ENCODE measurements at regions not wholly inside any gene's neighbourhood (a gene's known extent, or its start where the extent isn't known, plus 50 kb on each side); places are given as distances from the start of the nearest gene placed in this dataset.

GRCh38 chr13:78460176-78460575, 143.2 kb downstream of the POU4F1 start:
- H3K36me3 Mint-ChIP-seq (ENCODE audit: low read depth) = no peaks in the 10 kb centered on the region
- TF ChIP-seq CREB1 (CRISPR knock-in tag; IDR thresholded peaks at IDR 0.05; ENCODE audit: low read depth) = no peak
- TF ChIP-seq, protein P1, sequence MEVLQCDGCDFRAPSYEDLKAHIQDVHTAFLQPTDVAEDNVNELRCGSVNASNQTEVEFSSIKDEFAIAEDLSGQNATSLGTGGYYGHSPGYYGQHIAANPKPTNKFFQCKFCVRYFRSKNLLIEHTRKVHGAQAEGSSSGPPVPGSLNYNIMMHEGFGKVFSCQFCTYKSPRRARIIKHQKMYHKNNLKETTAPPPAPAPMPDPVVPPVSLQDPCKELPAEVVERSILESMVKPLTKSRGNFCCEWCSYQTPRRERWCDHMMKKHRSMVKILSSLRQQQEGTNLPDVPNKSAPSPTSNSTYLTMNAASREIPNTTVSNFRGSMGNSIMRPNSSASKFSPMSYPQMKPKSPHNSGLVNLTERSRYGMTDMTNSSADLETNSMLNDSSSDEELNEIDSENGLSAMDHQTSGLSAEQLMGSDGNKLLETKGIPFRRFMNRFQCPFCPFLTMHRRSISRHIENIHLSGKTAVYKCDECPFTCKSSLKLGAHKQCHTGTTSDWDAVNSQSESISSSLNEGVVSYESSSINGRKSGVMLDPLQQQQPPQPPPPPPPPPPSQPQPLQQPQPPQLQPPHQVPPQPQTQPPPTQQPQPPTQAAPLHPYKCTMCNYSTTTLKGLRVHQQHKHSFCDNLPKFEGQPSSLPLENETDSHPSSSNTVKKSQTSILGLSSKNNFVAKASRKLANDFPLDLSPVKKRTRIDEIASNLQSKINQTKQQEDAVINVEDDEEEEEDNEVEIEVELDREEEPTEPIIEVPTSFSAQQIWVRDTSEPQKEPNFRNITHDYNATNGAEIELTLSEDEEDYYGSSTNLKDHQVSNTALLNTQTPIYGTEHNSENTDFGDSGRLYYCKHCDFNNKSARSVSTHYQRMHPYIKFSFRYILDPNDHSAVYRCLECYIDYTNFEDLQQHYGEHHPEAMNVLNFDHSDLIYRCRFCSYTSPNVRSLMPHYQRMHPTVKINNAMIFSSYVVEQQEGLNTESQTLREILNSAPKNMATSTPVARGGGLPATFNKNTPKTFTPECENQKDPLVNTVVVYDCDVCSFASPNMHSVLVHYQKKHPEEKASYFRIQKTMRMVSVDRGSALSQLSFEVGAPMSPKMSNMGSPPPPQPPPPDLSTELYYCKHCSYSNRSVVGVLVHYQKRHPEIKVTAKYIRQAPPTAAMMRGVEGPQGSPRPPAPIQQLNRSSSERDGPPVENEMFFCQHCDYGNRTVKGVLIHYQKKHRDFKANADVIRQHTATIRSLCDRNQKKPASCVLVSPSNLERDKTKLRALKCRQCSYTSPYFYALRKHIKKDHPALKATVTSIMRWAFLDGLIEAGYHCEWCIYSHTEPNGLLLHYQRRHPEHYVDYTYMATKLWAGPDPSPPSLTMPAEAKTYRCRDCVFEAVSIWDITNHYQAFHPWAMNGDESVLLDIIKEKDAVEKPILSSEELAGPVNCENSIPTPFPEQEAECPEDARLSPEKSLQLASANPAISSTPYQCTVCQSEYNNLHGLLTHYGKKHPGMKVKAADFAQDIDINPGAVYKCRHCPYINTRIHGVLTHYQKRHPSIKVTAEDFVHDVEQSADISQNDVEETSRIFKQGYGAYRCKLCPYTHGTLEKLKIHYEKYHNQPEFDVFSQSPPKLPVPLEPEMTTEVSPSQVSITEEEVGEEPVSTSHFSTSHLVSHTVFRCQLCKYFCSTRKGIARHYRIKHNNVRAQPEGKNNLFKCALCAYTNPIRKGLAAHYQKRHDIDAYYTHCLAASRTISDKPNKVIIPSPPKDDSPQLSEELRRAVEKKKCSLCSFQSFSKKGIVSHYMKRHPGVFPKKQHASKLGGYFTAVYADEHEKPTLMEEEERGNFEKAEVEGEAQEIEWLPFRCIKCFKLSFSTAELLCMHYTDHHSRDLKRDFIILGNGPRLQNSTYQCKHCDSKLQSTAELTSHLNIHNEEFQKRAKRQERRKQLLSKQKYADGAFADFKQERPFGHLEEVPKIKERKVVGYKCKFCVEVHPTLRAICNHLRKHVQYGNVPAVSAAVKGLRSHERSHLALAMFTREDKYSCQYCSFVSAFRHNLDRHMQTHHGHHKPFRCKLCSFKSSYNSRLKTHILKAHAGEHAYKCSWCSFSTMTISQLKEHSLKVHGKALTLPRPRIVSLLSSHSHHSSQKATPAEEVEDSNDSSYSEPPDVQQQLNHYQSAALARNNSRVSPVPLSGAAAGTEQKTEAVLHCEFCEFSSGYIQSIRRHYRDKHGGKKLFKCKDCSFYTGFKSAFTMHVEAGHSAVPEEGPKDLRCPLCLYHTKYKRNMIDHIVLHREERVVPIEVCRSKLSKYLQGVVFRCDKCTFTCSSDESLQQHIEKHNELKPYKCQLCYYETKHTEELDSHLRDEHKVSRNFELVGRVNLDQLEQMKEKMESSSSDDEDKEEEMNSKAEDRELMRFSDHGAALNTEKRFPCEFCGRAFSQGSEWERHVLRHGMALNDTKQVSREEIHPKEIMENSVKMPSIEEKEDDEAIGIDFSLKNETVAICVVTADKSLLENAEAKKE (CRISPR knock-in tag; IDR thresholded peaks at IDR 0.05) = no peak
- no peaks in the 10 kb centered on the region; the same call in 2 of the 3 replicates for H3K9me3 Mint-ChIP-seq
- Histone ChIP-seq H3K4me1 (ENCODE audit: insufficient read depth) (no peaks in the 10 kb centered on the region), H3K4me3 (no peak overlapping the region), H3K36me3 (ENCODE audit: insufficient read depth) (no peaks in the 10 kb centered on the region), H3K4me2 (no peak overlapping the region), H3K9me2 (ENCODE audit: insufficient read depth) (no peaks in the 10 kb centered on the region), H3K27me3 (ENCODE audit: insufficient read depth) (no peaks in the 10 kb centered on the region), H3K79me2 (replicated peaks; ENCODE audit: insufficient read depth) (no peaks in the 10 kb centered on the region), H4K20me1 (replicated peaks; ENCODE audit: insufficient read depth) (no peaks in the 10 kb centered on the region), H3F3A (replicated peaks; ENCODE audit: low read depth) (no peaks in the 10 kb centered on the region), H2AFZ (no peak overlapping the region), H3K27ac (ENCODE audit: low read depth) (no peak overlapping the region)
- H3K4me3 Mint-ChIP-seq = no peak overlapping the region
- ATAC-seq (no peak), DNase-seq (ENCODE audit: low spot score) (no peak)
- H3K27ac Mint-ChIP-seq = no peak overlapping the region
- no peaks in the 10 kb centered on the region for H3K27me3 Mint-ChIP-seq (ENCODE audit: insufficient read depth, low read depth, poor library complexity)
- no peaks in the 10 kb centered on the region for H3K4me1 Mint-ChIP-seq

DNA sequence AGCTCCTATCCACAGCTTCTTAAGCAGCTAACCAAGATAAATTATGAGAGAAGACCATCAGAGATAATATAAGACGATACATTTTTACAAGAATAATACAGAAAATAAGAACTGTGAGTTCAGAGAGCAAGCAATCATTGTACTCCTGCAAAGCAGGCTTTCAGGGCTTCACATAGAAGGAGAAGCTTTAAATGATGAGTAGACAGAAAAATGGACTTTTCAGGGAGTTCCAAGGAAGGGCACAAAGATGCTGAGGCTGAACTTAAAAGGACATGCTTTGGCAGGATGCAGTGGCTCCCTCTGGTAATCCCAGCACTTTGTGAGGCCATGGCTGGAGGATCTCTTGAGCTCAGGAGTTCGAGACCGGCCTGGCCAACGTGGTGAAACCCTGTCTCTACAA, 159.5 kb downstream of the POU4F1 start:
- no peak overlapping the region for H3K4me3 ChIP-seq
- H4K20me1 ChIP-seq (replicated peaks; ENCODE audit: insufficient read depth) = no peaks in the 10 kb centered on the region
- DNase-seq (ENCODE audit: low spot score) (no peak), ATAC-seq (no peak)
- H3K9me2 ChIP-seq (ENCODE audit: insufficient read depth) = no peaks in the 10 kb centered on the region
- H3F3A ChIP-seq (replicated peaks; ENCODE audit: low read depth) = no peaks in the 10 kb centered on the region
- Mint-ChIP-seq H3K27me3 (ENCODE audit: insufficient read depth, low read depth, poor library complexity) (no peaks in the 10 kb centered on the region), H3K4me3 (no peak overlapping the region), H3K36me3 (ENCODE audit: low read depth) (no peaks in the 10 kb centered on the region), H3K4me1 (no peaks in the 10 kb centered on the region), H3K27ac (no peak overlapping the region), H3K9me3 (no peaks in the 10 kb centered on the region)
- no peaks in the 10 kb centered on the region for H3K36me3 ChIP-seq (ENCODE audit: insufficient read depth)
- no peaks in the 10 kb centered on the region for H3K79me2 ChIP-seq (replicated peaks; ENCODE audit: insufficient read depth)
- no peak overlapping the region for H2AFZ ChIP-seq
- H3K4me2 ChIP-seq = no peak overlapping the region
- H3K27ac ChIP-seq (ENCODE audit: low read depth) = no peak overlapping the region
- no peaks in the 10 kb centered on the region for H3K27me3 ChIP-seq (ENCODE audit: insufficient read depth)
- no peaks in the 10 kb centered on the region for H3K4me1 ChIP-seq (ENCODE audit: insufficient read depth)
- no peak for TF ChIP-seq ZNF331 (CRISPR knock-in tag; IDR thresholded peaks at IDR 0.05; ENCODE audit: low read depth)

Data from GM23338 (cell line).